WERI-Rb-1 (cell line): ENCODE measurements at regions not wholly inside any gene's neighbourhood (a gene's known extent, or its start where the extent isn't known, plus 50 kb on each side); places are given as distances from the start of the nearest gene placed in this dataset.

Experiments used
- DNase-seq: peaks from one replicate; pipeline ENCODE4 v3.0.0-alpha.2; 2020
- H3K27ac ChIP-seq: fragments of 250-450 bp; sonication (Bioruptor Pico); 2 replicates; pipeline ENCODE4 v1.5.1; 2020; ENCODE audit warnings: mild to moderate bottlenecking, moderate library complexity
- H3K27me3 ChIP-seq: fragments of 250-450 bp; sonication (Bioruptor Pico); 2 replicates; pipeline ENCODE4 v1.5.1; 2021; ENCODE audit warnings: mild to moderate bottlenecking, low read depth, moderate library complexity; ENCODE audit not compliant: insufficient read depth, severe bottlenecking
- H3K36me3 ChIP-seq: fragments of 250-450 bp; sonication (Bioruptor Pico); 2 replicates; pipeline ENCODE4 v1.5.1; 2020; ENCODE audit warnings: mild to moderate bottlenecking, moderate library complexity
- H3K4me3 ChIP-seq: 2 replicates; pipeline ENCODE4 v1.5.1; 2011; ENCODE audit warnings: low read depth, mild to moderate bottlenecking, control low read depth, low read length
- H3K9me3 ChIP-seq: fragments of 250-450 bp; sonication (Bioruptor Pico); 2 replicates; pipeline ENCODE4 v1.5.1; 2021; ENCODE audit warnings: mild to moderate bottlenecking, moderate library complexity; ENCODE audit not compliant: severe bottlenecking
- TF ChIP-seq, protein P1 (sequence below): IDR thresholded peaks from 2 replicates; pipeline ENCODE4 v1.5.1; 2011; ENCODE audit warnings: low read depth, mild to moderate bottlenecking, control low read depth, inconsistent platforms, low read length

GRCh38 chr5:93313672-93314071 is 267.3 kb downstream of the NR2F1-AS1 start:
- Histone ChIP-seq H3K27ac (no peak overlapping the region), H3K9me3 (no peaks in the 10 kb centered on the region), H3K36me3 (no peaks in the 10 kb centered on the region), H3K27me3 (no peaks in the 10 kb centered on the region), H3K4me3 (no peak overlapping the region)
- TF ChIP-seq, protein P1, sequence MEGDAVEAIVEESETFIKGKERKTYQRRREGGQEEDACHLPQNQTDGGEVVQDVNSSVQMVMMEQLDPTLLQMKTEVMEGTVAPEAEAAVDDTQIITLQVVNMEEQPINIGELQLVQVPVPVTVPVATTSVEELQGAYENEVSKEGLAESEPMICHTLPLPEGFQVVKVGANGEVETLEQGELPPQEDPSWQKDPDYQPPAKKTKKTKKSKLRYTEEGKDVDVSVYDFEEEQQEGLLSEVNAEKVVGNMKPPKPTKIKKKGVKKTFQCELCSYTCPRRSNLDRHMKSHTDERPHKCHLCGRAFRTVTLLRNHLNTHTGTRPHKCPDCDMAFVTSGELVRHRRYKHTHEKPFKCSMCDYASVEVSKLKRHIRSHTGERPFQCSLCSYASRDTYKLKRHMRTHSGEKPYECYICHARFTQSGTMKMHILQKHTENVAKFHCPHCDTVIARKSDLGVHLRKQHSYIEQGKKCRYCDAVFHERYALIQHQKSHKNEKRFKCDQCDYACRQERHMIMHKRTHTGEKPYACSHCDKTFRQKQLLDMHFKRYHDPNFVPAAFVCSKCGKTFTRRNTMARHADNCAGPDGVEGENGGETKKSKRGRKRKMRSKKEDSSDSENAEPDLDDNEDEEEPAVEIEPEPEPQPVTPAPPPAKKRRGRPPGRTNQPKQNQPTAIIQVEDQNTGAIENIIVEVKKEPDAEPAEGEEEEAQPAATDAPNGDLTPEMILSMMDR = no peak
- DNase-seq = no peak

DNA sequence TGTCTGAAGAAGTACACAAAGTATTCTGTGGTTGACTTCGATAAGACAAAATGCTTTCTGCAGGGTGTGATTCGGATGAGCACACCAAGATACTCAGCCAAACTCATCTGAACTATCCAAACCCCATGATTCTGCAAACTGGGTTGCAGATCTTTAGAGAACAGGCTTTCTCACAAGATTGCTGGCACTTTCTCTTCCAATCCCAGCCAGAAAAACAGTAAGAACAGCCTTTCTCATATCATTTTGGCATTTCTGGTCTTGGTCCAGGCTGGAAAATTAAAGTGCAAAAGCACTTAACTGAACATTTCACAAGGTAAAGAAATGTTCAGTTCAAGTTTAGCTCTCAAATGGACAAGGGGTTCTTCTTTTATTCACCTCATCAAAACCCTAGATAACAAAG is 269.1 kb downstream of the NR2F1-AS1 start:
- Histone ChIP-seq H3K27me3 (no peaks in the 10 kb centered on the region), H3K27ac (no peak overlapping the region), H3K4me3 (no peak overlapping the region), H3K36me3 (no peaks in the 10 kb centered on the region), H3K9me3 (no peaks in the 10 kb centered on the region)
- TF ChIP-seq, protein P1 = no peak
- DNase-seq = no peak

GRCh38 chr5:93307557-93307956 is 273.5 kb downstream of the NR2F1-AS1 start:
- no peaks in the 10 kb centered on the region for H3K27me3 ChIP-seq
- H3K27ac ChIP-seq = no peak overlapping the region
- no peaks in the 10 kb centered on the region for H3K36me3 ChIP-seq
- TF ChIP-seq, protein P1 = no peak
- H3K9me3 ChIP-seq = no peaks in the 10 kb centered on the region
- H3K4me3 ChIP-seq = no peak overlapping the region
- DNase-seq = no peak

DNA sequence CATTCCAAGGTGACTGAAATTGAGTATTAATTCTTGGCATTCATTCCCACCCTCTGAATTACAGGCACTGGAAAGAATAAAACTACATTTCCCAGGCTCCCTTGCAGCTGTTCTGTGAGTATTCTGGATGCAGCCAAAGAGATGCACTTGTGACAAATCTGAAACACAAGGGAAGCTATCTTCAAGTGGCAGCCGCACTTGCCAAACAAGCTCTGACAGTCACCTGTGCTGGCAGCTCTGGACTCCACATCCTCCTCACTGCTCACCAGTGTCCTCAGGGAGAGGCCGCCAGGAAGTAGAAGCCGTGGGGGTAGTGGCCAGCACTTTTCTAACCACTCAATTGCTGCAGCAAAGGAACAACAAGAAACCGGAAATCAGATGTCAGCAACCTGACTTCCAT is 275.0 kb downstream of the NR2F1-AS1 start:
- Histone ChIP-seq H3K27ac (no peak overlapping the region), H3K4me3 (no peak overlapping the region), H3K9me3 (no peaks in the 10 kb centered on the region), H3K27me3 (no peaks in the 10 kb centered on the region), H3K36me3 (no peaks in the 10 kb centered on the region)
- TF ChIP-seq, protein P1 = no peak
- DNase-seq = no peak

GRCh38 chr5:93304456-93305250 is 276.4 kb downstream of the NR2F1-AS1 start:
- TF ChIP-seq, protein P1 = no peak
- Histone ChIP-seq H3K27me3 (no peaks in the 10 kb centered on the region), H3K36me3 (no peaks in the 10 kb centered on the region)

DNA sequence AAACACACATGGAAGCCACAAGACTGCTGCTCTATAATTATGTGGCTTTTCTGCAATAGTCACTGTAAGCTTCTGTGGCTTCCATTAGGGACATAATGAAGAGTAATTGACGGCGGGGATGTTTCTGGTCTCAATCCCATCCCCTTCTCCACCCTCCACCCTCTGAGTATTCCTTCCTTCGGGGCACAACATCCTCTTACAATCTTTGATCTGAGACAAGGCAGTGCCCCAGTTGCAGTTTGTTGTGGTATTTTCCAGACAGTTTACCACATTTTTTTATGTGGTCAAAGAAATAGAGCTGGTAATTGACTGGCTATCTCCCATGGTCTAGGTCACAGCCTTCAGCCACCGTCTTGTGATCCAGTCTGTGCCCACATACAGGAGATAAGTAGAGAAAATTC is 277.7 kb downstream of the NR2F1-AS1 start:
- H3K27ac ChIP-seq = no peak overlapping the region
- no peaks in the 10 kb centered on the region for H3K9me3 ChIP-seq
- H3K36me3 ChIP-seq = no peaks in the 10 kb centered on the region
- DNase-seq = no peak
- H3K27me3 ChIP-seq = no peaks in the 10 kb centered on the region
- no peak overlapping the region for H3K4me3 ChIP-seq
- TF ChIP-seq, protein P1 = no peak

More at GRCh38 chr5:93304456-93305250, 276.4 kb downstream of the NR2F1-AS1 start:
- no peaks in the 10 kb centered on the region for H3K9me3 ChIP-seq
- H3K4me3 ChIP-seq = no peak overlapping the region
- DNase-seq = no peak
- no peak overlapping the region for H3K27ac ChIP-seq
